SW 1271 (cell line): ENCODE measurements at regions not wholly inside any gene's neighbourhood (a gene's known extent, or its start where the extent isn't known, plus 50 kb on each side); places are given as distances from the start of the nearest gene placed in this dataset.

ENCODE experiments used
- DNase-seq, 2 experiments: peaks; one replicate each; lab custom pipeline; 2025; lab: John Stamatoyannopoulos, UW

- no peak for DNase-seq
These were observed 288.1 kb upstream of the GPC6 start for GRCh38 chr13:92938486-92939020.

GRCh38 chr13:92941167-92941566 lies 285.4 kb upstream of the GPC6 start:
- no peak for DNase-seq

- DNase-seq, result no peak
These were observed 278.7 kb upstream of the GPC6 start for GRCh38 chr13:92947770-92948434.

- no peak for DNase-seq
These were observed 275.8 kb upstream of the GPC6 start for GRCh38 chr13:92950771-92951170.

GRCh38 chr13:92951273-92951890 lies 275.2 kb upstream of the GPC6 start:
- DNase-seq, result no peak

- no peak for DNase-seq
These were observed 274.4 kb upstream of the GPC6 start for GRCh38 chr13:92952161-92952560.

- no peak for DNase-seq
These were observed 271.9 kb upstream of the GPC6 start for GRCh38 chr13:92954746-92955145.

- DNase-seq, result no peak
These were observed 266.8 kb upstream of the GPC6 start for GRCh38 chr13:92959790-92960189.

GRCh38 chr13:92963029-92963428 lies 263.6 kb upstream of the GPC6 start:
- no peak for DNase-seq

- DNase-seq, result no peak
These were observed 260.3 kb upstream of the GPC6 start for GRCh38 chr13:92966341-92966740.

- no peak for DNase-seq
These were observed 259.7 kb upstream of the GPC6 start for GRCh38 chr13:92966900-92967299.

GRCh38 chr13:92967923-92968322 lies 258.7 kb upstream of the GPC6 start:
- no peak for DNase-seq

GRCh38 chr13:92972751-92973150 lies 253.9 kb upstream of the GPC6 start:
- DNase-seq, result no peak

GRCh38 chr13:92974905-92975429 lies 251.6 kb upstream of the GPC6 start:
- no peak for DNase-seq

- no peak for DNase-seq
These were observed 249.9 kb upstream of the GPC6 start for GRCh38 chr13:92976657-92977056.

GRCh38 chr13:92984151-92984550 lies 242.5 kb upstream of the GPC6 start:
- DNase-seq, result no peak

- DNase-seq, result no peak
These were observed 237.3 kb upstream of the GPC6 start for GRCh38 chr13:92989301-92989700.

- DNase-seq, result no peak
These were observed 234.9 kb upstream of the GPC6 start for GRCh38 chr13:92991692-92992091.

GRCh38 chr13:92994056-92994455 lies 232.6 kb upstream of the GPC6 start:
- DNase-seq, result peak; percentile 0 to 24

- DNase-seq, result no peak
These were observed 224.6 kb upstream of the GPC6 start for GRCh38 chr13:93001866-93002461.

GRCh38 chr13:93003531-93003930 lies 223.1 kb upstream of the GPC6 start:
- no peak for DNase-seq

- DNase-seq, result peak in 1 of 2 experiments; percentile 3
These were observed 221.7 kb upstream of the GPC6 start for GRCh38 chr13:93004919-93005318.

GRCh38 chr13:93007928-93008327 lies 218.7 kb upstream of the GPC6 start:
- DNase-seq, result no peak
